22Rv1 (cell line): ENCODE measurements at regions not wholly inside any gene's neighbourhood (a gene's known extent, or its start where the extent isn't known, plus 50 kb on each side); places are given as distances from the start of the nearest gene placed in this dataset.

Experiments
- H3K27ac ChIP-seq: fragments of 450-650 bp; 2 replicates; pipeline ENCODE4 v1.5.1; 2017
- CTCF ChIP-seq: fragments of 450-650 bp; IDR thresholded peaks from 2 replicates; pipeline ENCODE4 v1.5.1; 2017; ENCODE audit warnings: mild to moderate bottlenecking
- ZFX ChIP-seq: fragments of 450-650 bp; IDR thresholded peaks from 2 replicates; pipeline ENCODE4 v1.6.1; 2017; ENCODE audit warnings: antibody characterized with exemption, borderline replicate concordance

- TF ChIP-seq ZFX (no peak), CTCF (no peak)
- H3K27ac ChIP-seq, result no peak overlapping the region
Observed at GRCh38 chr21:28633839-28634555, 358.7 kb downstream of the LTN1 start.

GRCh38 chr21:28632755-28633408 is 359.8 kb downstream of the LTN1 start:
- H3K27ac ChIP-seq, result no peak overlapping the region
- TF ChIP-seq ZFX (no peak), CTCF (no peak)

- no peak for TF ChIP-seq CTCF
- no peak for TF ChIP-seq ZFX
Observed at GRCh38 chr21:28627691-28628090, 365.0 kb downstream of the LTN1 start.

GRCh38 chr21:28627261-28627660 is 365.4 kb downstream of the LTN1 start:
- TF ChIP-seq ZFX, result no peak
- no peak for TF ChIP-seq CTCF
- H3K27ac ChIP-seq, result no peak overlapping the region

More at GRCh38 chr21:28627691-28628090, 365.0 kb downstream of the LTN1 start:
- H3K27ac ChIP-seq, result no peak overlapping the region

- H3K27ac ChIP-seq, result no peak overlapping the region
Observed at GRCh38 chr21:28624626-28625025, 368.1 kb downstream of the LTN1 start.

GRCh38 chr21:28617300-28617699 is 375.4 kb downstream of the LTN1 start:
- TF ChIP-seq CTCF, result no peak
- TF ChIP-seq ZFX, result no peak
- no peak overlapping the region for H3K27ac ChIP-seq

More at GRCh38 chr21:28624626-28625025, 368.1 kb downstream of the LTN1 start:
- TF ChIP-seq ZFX (no peak), CTCF (no peak)

- TF ChIP-seq CTCF (no peak), ZFX (no peak)
- no peak overlapping the region for H3K27ac ChIP-seq
Observed at GRCh38 chr21:28615276-28615675, 377.4 kb downstream of the LTN1 start.
